GM12878 (cell line): ENCODE measurements at regions not wholly inside any gene's neighbourhood (a gene's known extent, or its start where the extent isn't known, plus 50 kb on each side); places are given as distances from the start of the nearest gene placed in this dataset.

Experiments
- ATAC-seq: fragments of 200-7000 bp; cut with Tn5 transposase; 3 replicates; pipeline ENCODE4 v1.9.1; 2020; ENCODE audit warnings: mild to moderate bottlenecking, moderate library complexity
- BruUV-seq: library from RNA; stranded (reverse); fragments of 400-500 nt; replicated peaks from 2 replicates; lab custom pipeline; 2021; lab: Mats Ljungman, UMichigan
- CTCF ChIA-PET: fragments of 300-600 bp; sonication (Branson Sonifier 250); formaldehyde crosslinking; extraction: SDS; loops from one replicate; lab custom pipeline; 2021; ENCODE audit warnings: inconsistent platforms; lab: Yijun Ruan, JAX
- POLR2A ChIA-PET: fragments of 350-600 bp; formaldehyde crosslinking; extraction: SDS; loops from one replicate; lab custom pipeline; 2021; ENCODE audit warnings: inconsistent platforms; lab: Charles Lee
- RAD21 ChIA-PET: fragments of 300-600 bp; sonication (Branson Sonifier 250); formaldehyde crosslinking; loops from one replicate; lab custom pipeline; 2023; ENCODE audit warnings: antibody characterized with exemption; ENCODE audit not compliant: unreplicated experiment; lab: Charles Lee
- SMC1A ChIA-PET: fragments of 300-600 bp; sonication (Branson Sonifier 250); formaldehyde crosslinking; loops from one replicate; lab custom pipeline; 2023; ENCODE audit not compliant: unreplicated experiment, uncharacterized antibody; lab: Charles Lee
- DNase-seq: peaks from one replicate; pipeline ENCODE4 v3.0.0-alpha.2; 2011; ENCODE audit warnings: low read depth, low spot score
- FAIRE-seq: peaks from 3 replicates; lab custom pipeline; 2011; peaks lifted over from hg19 to GRCh38; lab: Jason Lieb, UNC
- H2AFZ ChIP-seq: 2 replicates; pipeline ENCODE4 v1.6.0; 2011; ENCODE audit warnings: low read depth, low read length, control low read depth; ENCODE audit not compliant: control insufficient read depth
- H3K27ac ChIP-seq: 2 replicates; pipeline ENCODE4 v1.5.1; 2011; ENCODE audit warnings: control low read depth; ENCODE audit not compliant: control insufficient read depth, insufficient read depth
- H3K27me3 ChIP-seq, 2 experiments: replicated peaks in 1 of 2; 2 replicates each; pipeline versions ENCODE4 v1.6.0 to v1.6.1; 2011; ENCODE audit warnings: low read length in 1 of 2; ENCODE audit not compliant: control insufficient read depth in 2 of 2, insufficient read depth in 2 of 2
- H3K36me3 ChIP-seq, 2 experiments: 2 replicates each; pipeline ENCODE4 v1.5.1; 2011; ENCODE audit warnings: low read length in 1 of 2; ENCODE audit not compliant: control insufficient read depth in 2 of 2, insufficient read depth in 2 of 2
- H3K4me1 ChIP-seq: 2 replicates; pipeline ENCODE4 v1.6.1; 2011; ENCODE audit warnings: mild to moderate bottlenecking, low read length, moderate library complexity, mixed read lengths; ENCODE audit not compliant: control insufficient read depth, insufficient read depth
- H3K4me2 ChIP-seq: 2 replicates; pipeline ENCODE4 v1.6.0; 2011; ENCODE audit warnings: control low read depth; ENCODE audit not compliant: control insufficient read depth, insufficient read depth
- H3K4me3 ChIP-seq: fragments of 200-600 bp; sonication (generic); 2 replicates; pipeline ENCODE4 v1.5.1; 2016
- H3K79me2 ChIP-seq: 2 replicates; pipeline ENCODE4 v1.6.0; 2011; ENCODE audit warnings: low read length; ENCODE audit not compliant: control insufficient read depth, insufficient read depth
- H3K9ac ChIP-seq: 2 replicates; pipeline ENCODE4 v1.8.0; 2011; ENCODE audit warnings: low read length, control low read depth, mixed read lengths; ENCODE audit not compliant: control insufficient read depth, insufficient read depth
- H3K9me3 ChIP-seq: replicated peaks from 3 replicates; pipeline ENCODE4 v1.5.1; 2011; ENCODE audit warnings: mild to moderate bottlenecking, low read length; ENCODE audit not compliant: control insufficient read depth, insufficient read depth
- H4K20me1 ChIP-seq: 2 replicates; pipeline ENCODE4 v1.6.0; 2011; ENCODE audit not compliant: control insufficient read depth, insufficient read depth
- ASH2L ChIP-seq: fragments of 300-600, 200-600 bp; sonication (generic); IDR thresholded peaks from 2 replicates; pipeline ENCODE4 v1.6.1; 2017; ENCODE audit warnings: low read depth, mild to moderate bottlenecking, borderline replicate concordance
- BCL11A ChIP-seq: IDR thresholded peaks from 2 replicates; pipeline ENCODE4 v1.6.1; 2011; ENCODE audit warnings: low read depth, low read length
- IRF4 ChIP-seq: IDR thresholded peaks from 2 replicates; pipeline ENCODE4 v1.6.1; 2011; ENCODE audit warnings: low read depth, low read length
- JUNB ChIP-seq: IDR thresholded peaks from 2 replicates; pipeline ENCODE4 v1.6.1; 2016; ENCODE audit warnings: antibody characterized with exemption, mild to moderate bottlenecking
- MXI1 ChIP-seq: fragments of 150-350 bp; IDR thresholded peaks from 2 replicates; pipeline ENCODE4 v1.6.1; 2011; ENCODE audit warnings: low read depth, mild to moderate bottlenecking, inconsistent platforms, low read length, improper control_type of control experiment
- MYC ChIP-seq: IDR thresholded peaks from 2 replicates; pipeline ENCODE4 v1.6.1; 2011; ENCODE audit warnings: mild to moderate bottlenecking, low read length, moderate library complexity, inconsistent platforms; ENCODE audit not compliant: insufficient read depth, insufficient replicate concordance, insufficient read length, severe bottlenecking
- NR2F1 ChIP-seq: fragments of 450-650 bp; conservative IDR thresholded peaks from 2 replicates; pipeline ENCODE4 v1.6.1; 2017; ENCODE audit warnings: mild to moderate bottlenecking
- POU2F2 ChIP-seq: IDR thresholded peaks from 3 replicates; pipeline ENCODE4 v1.6.1; 2011; ENCODE audit warnings: low read depth, mild to moderate bottlenecking, low read length, borderline replicate concordance
- RUNX3 ChIP-seq: IDR thresholded peaks from 2 replicates; pipeline ENCODE4 v1.6.1; 2012; ENCODE audit warnings: low read length, inconsistent platforms
- SIN3A ChIP-seq: IDR thresholded peaks from 2 replicates; pipeline ENCODE4 v1.6.1; 2012; ENCODE audit warnings: low read depth, low read length, improper control_type of control experiment
- SMAD5 ChIP-seq: IDR thresholded peaks from 2 replicates; pipeline ENCODE4 v1.6.1; 2016; ENCODE audit warnings: antibody characterized with exemption, low read depth
- SREBF1 ChIP-seq: IDR thresholded peaks from 2 replicates; pipeline ENCODE4 v1.6.1; 2012; ENCODE audit warnings: mild to moderate bottlenecking, low read length
- SREBF2 ChIP-seq: IDR thresholded peaks from 2 replicates; pipeline ENCODE4 v1.6.1; 2012; ENCODE audit warnings: mild to moderate bottlenecking, low read length
- STAT1 ChIP-seq: fragments of 450-650 bp; conservative IDR thresholded peaks from 2 replicates; pipeline ENCODE4 v1.6.1; 2014; ENCODE audit warnings: antibody characterized with exemption, mild to moderate bottlenecking
- STAT3 ChIP-seq: IDR thresholded peaks from 2 replicates; pipeline ENCODE4 v1.6.1; 2011; ENCODE audit warnings: low read depth, low read length, improper control_type of control experiment
- ZBED1 ChIP-seq: IDR thresholded peaks from 2 replicates; pipeline ENCODE4 v1.6.1; 2016; ENCODE audit warnings: borderline replicate concordance
- WGBS: methylation state at CpG from one replicate; pipeline ENCODE4 v1.1.6; 2016; ENCODE audit warnings: low lambda C conversion rate; ENCODE audit not compliant: insufficient replicate concordance, insufficient coverage; ENCODE audit errors: missing lambda C conversion rate; 5-methylcytosine and 5-hydroxymethylcytosine counted together
- in situ Hi-C: fragments of 300-500 bp; cut with MboI; formaldehyde crosslinking; loops from 9 replicates; pipeline ENCODE4 v1.14.3; 2018; ENCODE audit warnings: mixed read lengths
- intact Hi-C: fragments of 100-400 bp; cut with micrococcal nuclease; formaldehyde crosslinking; loops from one replicate; pipeline ENCODE4 v1.14.2; 2022; ENCODE audit not compliant: unreplicated experiment
- TF ChIP-seq, protein P1 (sequence below), 3 experiments: IDR thresholded peaks in 2 of 3; conservative IDR thresholded peaks in 1 of 3; 2 replicates each; pipeline ENCODE4 v1.5.1; 2011; ENCODE audit warnings: low read depth in 3 of 3, low read length in 3 of 3, mild to moderate bottlenecking in 3 of 3, control low read depth in 2 of 3, moderate library complexity in 2 of 3, inconsistent platforms in 1 of 3, mixed read lengths in 1 of 3; ENCODE audit not compliant: control insufficient read depth in 2 of 3, insufficient read depth in 1 of 3; ENCODE audit errors: extremely low read depth in 1 of 3
- TF ChIP-seq, protein P2 (sequence below): IDR thresholded peaks from 2 replicates; pipeline ENCODE4 v1.6.1; 2012; ENCODE audit warnings: low read depth, low read length, improper control_type of control experiment
- TF ChIP-seq, protein P3 (sequence below): fragments of 450-650 bp; IDR thresholded peaks from 2 replicates; pipeline ENCODE4 v1.6.1; 2017; ENCODE audit warnings: mild to moderate bottlenecking

DNA sequence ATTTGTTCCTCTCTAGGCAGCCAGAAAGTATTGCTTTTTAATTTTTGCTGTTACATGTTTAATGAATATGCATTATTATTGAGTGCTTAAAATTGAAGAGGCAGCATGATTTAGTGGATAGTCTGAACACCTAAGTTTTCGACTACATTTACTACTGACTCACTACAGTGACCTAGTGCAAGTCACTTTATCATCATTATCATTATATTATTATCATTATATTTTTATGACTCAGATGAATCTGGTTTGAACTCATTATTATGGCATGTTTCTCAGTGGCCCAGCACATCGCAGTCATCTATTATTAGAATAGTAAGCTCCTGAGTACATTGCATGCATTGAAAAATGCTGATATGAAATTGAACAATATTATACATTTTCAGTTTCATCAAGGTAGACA lies 351.2 kb upstream of the PRR20A start:
- no peak for ATAC-seq
- no TSS peak for BruUV-seq

More for the DNA sequence above, 351.2 kb upstream of the PRR20A start:
- in situ Hi-C loops (no loop called here), intact Hi-C loops (no loop called here)
- no peaks in the 10 kb centered on the region for H3K27me3 ChIP-seq
- H4K20me1 ChIP-seq: no peaks in the 10 kb centered on the region
- FAIRE-seq: no peak
- ChIA-PET POLR2A (no interaction called here), CTCF (no interaction called here), SMC1A (no interaction called here), RAD21 (no interaction called here)
- H3K27ac ChIP-seq: no peak overlapping the region
- no peaks in the 10 kb centered on the region for H3K4me1 ChIP-seq
- H2AFZ ChIP-seq: no peak overlapping the region
- H3K4me2 ChIP-seq: no peak overlapping the region
- no peaks in the 10 kb centered on the region for H3K79me2 ChIP-seq
- WGBS: 21% methylated on average over 2 of the region's 2 CpGs
- TF ChIP-seq, protein P1, sequence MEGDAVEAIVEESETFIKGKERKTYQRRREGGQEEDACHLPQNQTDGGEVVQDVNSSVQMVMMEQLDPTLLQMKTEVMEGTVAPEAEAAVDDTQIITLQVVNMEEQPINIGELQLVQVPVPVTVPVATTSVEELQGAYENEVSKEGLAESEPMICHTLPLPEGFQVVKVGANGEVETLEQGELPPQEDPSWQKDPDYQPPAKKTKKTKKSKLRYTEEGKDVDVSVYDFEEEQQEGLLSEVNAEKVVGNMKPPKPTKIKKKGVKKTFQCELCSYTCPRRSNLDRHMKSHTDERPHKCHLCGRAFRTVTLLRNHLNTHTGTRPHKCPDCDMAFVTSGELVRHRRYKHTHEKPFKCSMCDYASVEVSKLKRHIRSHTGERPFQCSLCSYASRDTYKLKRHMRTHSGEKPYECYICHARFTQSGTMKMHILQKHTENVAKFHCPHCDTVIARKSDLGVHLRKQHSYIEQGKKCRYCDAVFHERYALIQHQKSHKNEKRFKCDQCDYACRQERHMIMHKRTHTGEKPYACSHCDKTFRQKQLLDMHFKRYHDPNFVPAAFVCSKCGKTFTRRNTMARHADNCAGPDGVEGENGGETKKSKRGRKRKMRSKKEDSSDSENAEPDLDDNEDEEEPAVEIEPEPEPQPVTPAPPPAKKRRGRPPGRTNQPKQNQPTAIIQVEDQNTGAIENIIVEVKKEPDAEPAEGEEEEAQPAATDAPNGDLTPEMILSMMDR (IDR thresholded peaks at IDR 0.05 in 2 of 3, conservative IDR thresholded peaks at IDR 0.05 in 1 of 3; ENCODE audit: control insufficient read depth in 2 of 3, extremely low read depth in 1 of 3, insufficient read depth in 1 of 3, low read depth in 3 of 3, low read length in 3 of 3): no peak
- TF ChIP-seq, protein P2, sequence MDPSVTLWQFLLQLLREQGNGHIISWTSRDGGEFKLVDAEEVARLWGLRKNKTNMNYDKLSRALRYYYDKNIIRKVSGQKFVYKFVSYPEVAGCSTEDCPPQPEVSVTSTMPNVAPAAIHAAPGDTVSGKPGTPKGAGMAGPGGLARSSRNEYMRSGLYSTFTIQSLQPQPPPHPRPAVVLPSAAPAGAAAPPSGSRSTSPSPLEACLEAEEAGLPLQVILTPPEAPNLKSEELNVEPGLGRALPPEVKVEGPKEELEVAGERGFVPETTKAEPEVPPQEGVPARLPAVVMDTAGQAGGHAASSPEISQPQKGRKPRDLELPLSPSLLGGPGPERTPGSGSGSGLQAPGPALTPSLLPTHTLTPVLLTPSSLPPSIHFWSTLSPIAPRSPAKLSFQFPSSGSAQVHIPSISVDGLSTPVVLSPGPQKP: no peak
- TF ChIP-seq POU2F2 (no peak), STAT3 (no peak), RUNX3 (no peak), ZBED1 (no peak), STAT1 (no peak), SMAD5 (no peak), SREBF2 (no peak), NR2F1 (no peak), IRF4 (no peak), SREBF1 (no peak), JUNB (no peak), MYC (no peak), BCL11A (no peak), MXI1 (no peak), ASH2L (no peak), SIN3A (no peak)
- TF ChIP-seq, protein P3, sequence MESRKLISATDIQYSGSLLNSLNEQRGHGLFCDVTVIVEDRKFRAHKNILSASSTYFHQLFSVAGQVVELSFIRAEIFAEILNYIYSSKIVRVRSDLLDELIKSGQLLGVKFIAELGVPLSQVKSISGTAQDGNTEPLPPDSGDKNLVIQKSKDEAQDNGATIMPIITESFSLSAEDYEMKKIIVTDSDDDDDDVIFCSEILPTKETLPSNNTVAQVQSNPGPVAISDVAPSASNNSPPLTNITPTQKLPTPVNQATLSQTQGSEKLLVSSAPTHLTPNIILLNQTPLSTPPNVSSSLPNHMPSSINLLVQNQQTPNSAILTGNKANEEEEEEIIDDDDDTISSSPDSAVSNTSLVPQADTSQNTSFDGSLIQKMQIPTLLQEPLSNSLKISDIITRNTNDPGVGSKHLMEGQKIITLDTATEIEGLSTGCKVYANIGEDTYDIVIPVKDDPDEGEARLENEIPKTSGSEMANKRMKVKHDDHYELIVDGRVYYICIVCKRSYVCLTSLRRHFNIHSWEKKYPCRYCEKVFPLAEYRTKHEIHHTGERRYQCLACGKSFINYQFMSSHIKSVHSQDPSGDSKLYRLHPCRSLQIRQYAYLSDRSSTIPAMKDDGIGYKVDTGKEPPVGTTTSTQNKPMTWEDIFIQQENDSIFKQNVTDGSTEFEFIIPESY: no peak
- no peak overlapping the region for H3K4me3 ChIP-seq
- H3K9ac ChIP-seq: no peak overlapping the region
- no peak for DNase-seq
- no peaks in the 10 kb centered on the region for H3K36me3 ChIP-seq
- H3K9me3 ChIP-seq: no peaks in the 10 kb centered on the region
